HG02885 (cell line): ENCODE measurements at regions not wholly inside any gene's neighbourhood (a gene's known extent, or its start where the extent isn't known, plus 50 kb on each side); places are given as distances from the start of the nearest gene placed in this dataset.

Experiments used
- ATAC-seq: cut with Tn5 transposase; IDR thresholded peaks from one replicate; pipeline ENCODE4 v1.9.1; 2021; ENCODE audit warnings: mild to moderate bottlenecking; ENCODE audit not compliant: unreplicated experiment, poor library complexity

GRCh38 chr14:25110106-25110505 lies 60.2 kb upstream of the STXBP6 start:
- ATAC-seq: no peak

- ATAC-seq: no peak
These were observed 59.0 kb upstream of the STXBP6 start for GRCh38 chr14:25108959-25109358.

DNA sequence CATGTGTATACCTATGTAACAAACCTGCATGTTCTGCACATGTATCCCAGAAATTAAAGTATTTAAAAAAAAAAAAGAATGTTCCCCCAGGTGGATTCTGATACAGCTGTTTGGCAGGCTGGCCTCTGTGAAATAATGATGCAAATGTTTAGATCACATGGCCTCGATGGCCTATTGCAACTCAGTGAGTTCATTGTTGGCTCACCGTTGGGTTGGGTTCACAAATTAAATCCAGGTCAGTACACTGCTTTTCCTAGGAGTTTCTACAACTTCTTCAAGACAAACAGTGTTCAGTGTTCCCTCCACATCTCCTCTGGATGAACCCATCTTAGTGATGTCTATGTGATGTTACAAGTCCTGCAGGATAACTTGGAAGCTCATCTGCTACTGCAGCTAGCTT lies 58.3 kb upstream of the STXBP6 start:
- no peak for ATAC-seq

- no peak for ATAC-seq
These were observed 53.9 kb upstream of the STXBP6 start for GRCh38 chr14:25103820-25104219.

DNA sequence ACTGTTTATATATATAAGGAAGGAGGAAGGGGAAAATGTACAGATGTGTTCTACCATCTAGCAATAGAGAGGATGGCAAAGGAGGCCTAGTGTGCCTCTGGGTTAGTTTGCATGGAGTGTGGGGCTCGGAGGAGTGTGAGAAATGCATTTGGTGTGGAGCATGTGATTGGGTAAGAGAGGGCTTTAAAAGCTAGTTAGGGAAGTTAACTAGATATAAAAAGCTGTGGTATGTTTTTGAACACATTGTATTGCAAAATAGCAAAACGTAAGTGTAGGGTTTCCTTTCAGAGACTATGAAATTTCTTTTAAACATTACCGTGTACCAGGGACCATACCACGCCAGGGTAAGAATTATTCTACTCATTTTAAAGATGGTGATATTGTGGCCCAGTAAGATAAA lies 53.3 kb upstream of the STXBP6 start:
- no peak for ATAC-seq

GRCh38 chr14:25102788-25103187 lies 52.8 kb upstream of the STXBP6 start:
- no peak for ATAC-seq

- ATAC-seq: no peak
These were observed 51.3 kb upstream of the STXBP6 start for GRCh38 chr14:25101276-25101675.
